Thymus (tissue), 11 donors: ENCODE measurements at regions not wholly inside any gene's neighbourhood (a gene's known extent, or its start where the extent isn't known, plus 50 kb on each side); places are given as distances from the start of the nearest gene placed in this dataset.
"Not testable (repeated sequence)": the region's sequence is repeated elsewhere in the genome, so short reads cannot be mapped to it uniquely, and the experiment has no call there.

Source experiments
- DNase-seq, 9 donors: peaks; one replicate each; pipeline ENCODE4 v3.0.0-alpha.2; 2013; ENCODE audit warnings: low spot score in 9 of 9, low read depth in 6 of 9, missing footprints in 1 of 9
- H3K27ac ChIP-seq, 2 donors: one replicate each; pipeline ENCODE4 v1.5.1; 2013; ENCODE audit warnings: control low read depth in 1 of 2, low read depth in 1 of 2, low read length in 1 of 2, mild to moderate bottlenecking in 1 of 2, moderate library complexity in 1 of 2
- H3K27me3 ChIP-seq, 2 donors: one replicate each; pipeline ENCODE4 v1.5.1; 2013; ENCODE audit warnings: low read length in 1 of 2; ENCODE audit not compliant: control insufficient read depth in 2 of 2, insufficient read depth in 1 of 2
- H3K36me3 ChIP-seq, 2 donors: one replicate each; pipeline ENCODE4 v1.5.1; 2013; ENCODE audit warnings: low read length in 1 of 2, mild to moderate bottlenecking in 1 of 2, moderate library complexity in 1 of 2; ENCODE audit not compliant: control insufficient read depth in 2 of 2, insufficient read depth in 2 of 2
- H3K4me1 ChIP-seq, 2 donors: one replicate each; pipeline ENCODE4 v1.5.1; 2013; ENCODE audit warnings: low read length in 2 of 2; ENCODE audit not compliant: control insufficient read depth in 2 of 2, insufficient read depth in 2 of 2
- H3K4me3 ChIP-seq, 2 donors: one replicate each; pipeline ENCODE4 v1.5.1; 2013; ENCODE audit warnings: low read length in 2 of 2, control low read depth in 1 of 2, mild to moderate bottlenecking in 1 of 2
- H3K9me3 ChIP-seq, 2 donors: one replicate each; pipeline ENCODE4 v1.5.1; 2013; ENCODE audit warnings: low read length in 1 of 2, mild to moderate bottlenecking in 1 of 2; ENCODE audit not compliant: control insufficient read depth in 2 of 2, insufficient read depth in 1 of 2
- WGBS: extraction: QIAGEN DNeasy Blood & Tissue Kit; methylation state at CpG from one replicate; pipeline ENCODE4 v1.1.7; 2013; 5-methylcytosine and 5-hydroxymethylcytosine counted together
- donor health status: healthy.

- no peak for DNase-seq
- Histone ChIP-seq H3K4me1 (peaks cover 0 to 3% of the 10 kb centered on the region in 2 donors), H3K4me3 (no peak overlapping the region), H3K27me3 (no peaks in the 10 kb centered on the region), H3K9me3 (no peaks in the 10 kb centered on the region), H3K36me3 (no peaks in the 10 kb centered on the region), H3K27ac (no peak overlapping the region)
- WGBS: 96% methylated on average over 20 of the region's 20 CpGs
Observed at GRCh38 chr16:29308644-29309546, 97.6 kb downstream of the NPIPB11 start.

GRCh38 chr16:29307598-29308507 lies 98.7 kb downstream of the NPIPB11 start:
- no peaks in the 10 kb centered on the region for H3K4me1 ChIP-seq
- no peaks in the 10 kb centered on the region for H3K36me3 ChIP-seq
- no peaks in the 10 kb centered on the region for H3K9me3 ChIP-seq
- whole genome bisulfite sequencing: 95% methylated on average over 19 of the region's 19 CpGs
- H3K27me3 ChIP-seq: no peaks in the 10 kb centered on the region
- no peak overlapping the region for H3K27ac ChIP-seq
- no peak for DNase-seq
- no peak overlapping the region for H3K4me3 ChIP-seq

GRCh38 chr16:29306943-29307597 lies 99.4 kb downstream of the NPIPB11 start:
- no peaks in the 10 kb centered on the region for H3K27me3 ChIP-seq
- no peak overlapping the region for H3K27ac ChIP-seq
- H3K36me3 ChIP-seq: no peaks in the 10 kb centered on the region
- no peak overlapping the region for H3K4me3 ChIP-seq
- H3K9me3 ChIP-seq: no peaks in the 10 kb centered on the region
- WGBS: 97% methylated on average over 10 of the region's 10 CpGs
- H3K4me1 ChIP-seq: no peaks in the 10 kb centered on the region
- DNase-seq: no peak

GRCh38 chr16:29306201-29306600 lies 100.3 kb downstream of the NPIPB11 start:
- Histone ChIP-seq H3K27ac (no peak overlapping the region), H3K4me3 (no peak overlapping the region), H3K36me3 (no peaks in the 10 kb centered on the region), H3K27me3 (no peaks in the 10 kb centered on the region), H3K4me1 (no peaks in the 10 kb centered on the region), H3K9me3 (no peaks in the 10 kb centered on the region)
- DNase-seq: no peak
- WGBS: 98% methylated on average over 14 of the region's 14 CpGs

GRCh38 chr16:29305018-29305417 lies 101.5 kb downstream of the NPIPB11 start:
- WGBS: 97% methylated on average over 11 of the region's 11 CpGs
- H3K27me3 ChIP-seq, H3K27ac ChIP-seq, H3K9me3 ChIP-seq, H3K4me1 ChIP-seq, H3K4me3 ChIP-seq, DNase-seq, H3K36me3 ChIP-seq: not testable (repeated sequence)

GRCh38 chr16:29304251-29304650 lies 102.3 kb downstream of the NPIPB11 start:
- Histone ChIP-seq H3K27ac (no peak overlapping the region), H3K36me3 (no peaks in the 10 kb centered on the region), H3K4me1 (no peaks in the 10 kb centered on the region), H3K27me3 (no peaks in the 10 kb centered on the region), H3K9me3 (no peaks in the 10 kb centered on the region), H3K4me3 (no peak overlapping the region)
- no peak for DNase-seq
- 96% methylated on average over 11 of the region's 11 CpGs for WGBS

- Histone ChIP-seq H3K36me3 (no peaks in the 10 kb centered on the region), H3K4me3 (no peak overlapping the region), H3K27me3 (no peaks in the 10 kb centered on the region), H3K9me3 (no peaks in the 10 kb centered on the region), H3K27ac (no peak overlapping the region), H3K4me1 (no peaks in the 10 kb centered on the region)
- no peak for DNase-seq
- 98% methylated on average over 5 of the region's 5 CpGs for WGBS
Observed at GRCh38 chr16:29303520-29303919, 103.0 kb downstream of the NPIPB11 start.

- Histone ChIP-seq H3K4me3 (no peak overlapping the region), H3K36me3 (no peaks in the 10 kb centered on the region), H3K27ac (no peak overlapping the region), H3K9me3 (no peaks in the 10 kb centered on the region), H3K27me3 (no peaks in the 10 kb centered on the region), H3K4me1 (no peaks in the 10 kb centered on the region)
- 99% methylated on average over 13 of the region's 13 CpGs for WGBS
- no peak for DNase-seq
Observed at GRCh38 chr16:29302976-29303375, 103.5 kb downstream of the NPIPB11 start.

- 94% methylated on average over 20 of the region's 20 CpGs for WGBS
- H3K27ac ChIP-seq, DNase-seq, H3K36me3 ChIP-seq, H3K4me3 ChIP-seq, H3K4me1 ChIP-seq, H3K27me3 ChIP-seq, H3K9me3 ChIP-seq: not testable (repeated sequence)
Observed at GRCh38 chr16:29302433-29302832, 104.1 kb downstream of the NPIPB11 start.
